ENCODE measurements at regions not wholly inside any gene's neighbourhood (a gene's known extent, or its start where the extent isn't known, plus 50 kb on each side); places are given as distances from the start of the nearest gene placed in this dataset.

DNA sequence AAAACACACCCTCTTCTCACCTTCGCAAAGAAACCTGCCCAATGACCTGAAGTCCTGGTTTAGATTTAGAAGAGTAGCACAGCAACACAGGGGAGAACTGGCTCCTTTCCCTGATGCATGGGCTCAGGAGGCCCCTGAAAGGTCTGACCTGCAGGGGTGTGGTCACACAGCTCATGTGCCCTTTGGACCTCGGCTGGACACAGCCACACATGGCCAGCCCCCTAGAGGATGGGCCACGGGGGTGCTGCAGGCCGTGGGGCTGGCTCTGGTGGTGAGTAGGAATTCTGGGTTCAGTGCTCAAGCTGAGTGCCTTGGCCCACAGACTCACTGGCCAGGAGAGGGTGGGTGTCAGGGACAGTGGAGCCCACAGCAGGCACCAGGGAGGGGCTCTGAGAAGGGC is 118.5 kb upstream of the ADCY1 start:
- no peak overlapping the region for H3K27ac ChIP-seq (ENCODE audit: low read depth in 1 of 2, low read length in 2 of 2)
- no peaks in the 10 kb centered on the region for H3K9me3 ChIP-seq (ENCODE audit: control insufficient read depth in 4 of 4, low read length in 3 of 4)
- TF ChIP-seq, protein P1, sequence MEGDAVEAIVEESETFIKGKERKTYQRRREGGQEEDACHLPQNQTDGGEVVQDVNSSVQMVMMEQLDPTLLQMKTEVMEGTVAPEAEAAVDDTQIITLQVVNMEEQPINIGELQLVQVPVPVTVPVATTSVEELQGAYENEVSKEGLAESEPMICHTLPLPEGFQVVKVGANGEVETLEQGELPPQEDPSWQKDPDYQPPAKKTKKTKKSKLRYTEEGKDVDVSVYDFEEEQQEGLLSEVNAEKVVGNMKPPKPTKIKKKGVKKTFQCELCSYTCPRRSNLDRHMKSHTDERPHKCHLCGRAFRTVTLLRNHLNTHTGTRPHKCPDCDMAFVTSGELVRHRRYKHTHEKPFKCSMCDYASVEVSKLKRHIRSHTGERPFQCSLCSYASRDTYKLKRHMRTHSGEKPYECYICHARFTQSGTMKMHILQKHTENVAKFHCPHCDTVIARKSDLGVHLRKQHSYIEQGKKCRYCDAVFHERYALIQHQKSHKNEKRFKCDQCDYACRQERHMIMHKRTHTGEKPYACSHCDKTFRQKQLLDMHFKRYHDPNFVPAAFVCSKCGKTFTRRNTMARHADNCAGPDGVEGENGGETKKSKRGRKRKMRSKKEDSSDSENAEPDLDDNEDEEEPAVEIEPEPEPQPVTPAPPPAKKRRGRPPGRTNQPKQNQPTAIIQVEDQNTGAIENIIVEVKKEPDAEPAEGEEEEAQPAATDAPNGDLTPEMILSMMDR (IDR thresholded peaks at IDR 0.05; ENCODE audit: low read depth, low read length, missing input control) = no peak
- no peak for TF ChIP-seq GABPA (IDR thresholded peaks at IDR 0.05 in 1 of 2, conservative IDR thresholded peaks at IDR 0.05 in 1 of 2)
- TF ChIP-seq FOXA1 (IDR thresholded peaks at IDR 0.05) = no peak
- TF ChIP-seq RXRA (IDR thresholded peaks at IDR 0.05) = no peak
- no peak for TF ChIP-seq RAD21 (IDR thresholded peaks at IDR 0.05)
- no peak for TF ChIP-seq JUND (IDR thresholded peaks at IDR 0.05)
- TF ChIP-seq NR2F2 (IDR thresholded peaks at IDR 0.05) = no peak
- TF ChIP-seq, protein P2, sequence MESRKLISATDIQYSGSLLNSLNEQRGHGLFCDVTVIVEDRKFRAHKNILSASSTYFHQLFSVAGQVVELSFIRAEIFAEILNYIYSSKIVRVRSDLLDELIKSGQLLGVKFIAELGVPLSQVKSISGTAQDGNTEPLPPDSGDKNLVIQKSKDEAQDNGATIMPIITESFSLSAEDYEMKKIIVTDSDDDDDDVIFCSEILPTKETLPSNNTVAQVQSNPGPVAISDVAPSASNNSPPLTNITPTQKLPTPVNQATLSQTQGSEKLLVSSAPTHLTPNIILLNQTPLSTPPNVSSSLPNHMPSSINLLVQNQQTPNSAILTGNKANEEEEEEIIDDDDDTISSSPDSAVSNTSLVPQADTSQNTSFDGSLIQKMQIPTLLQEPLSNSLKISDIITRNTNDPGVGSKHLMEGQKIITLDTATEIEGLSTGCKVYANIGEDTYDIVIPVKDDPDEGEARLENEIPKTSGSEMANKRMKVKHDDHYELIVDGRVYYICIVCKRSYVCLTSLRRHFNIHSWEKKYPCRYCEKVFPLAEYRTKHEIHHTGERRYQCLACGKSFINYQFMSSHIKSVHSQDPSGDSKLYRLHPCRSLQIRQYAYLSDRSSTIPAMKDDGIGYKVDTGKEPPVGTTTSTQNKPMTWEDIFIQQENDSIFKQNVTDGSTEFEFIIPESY (IDR thresholded peaks at IDR 0.05) = no peak
- no peak for TF ChIP-seq HNF4G (IDR thresholded peaks at IDR 0.05)
- TF ChIP-seq, protein P3, sequence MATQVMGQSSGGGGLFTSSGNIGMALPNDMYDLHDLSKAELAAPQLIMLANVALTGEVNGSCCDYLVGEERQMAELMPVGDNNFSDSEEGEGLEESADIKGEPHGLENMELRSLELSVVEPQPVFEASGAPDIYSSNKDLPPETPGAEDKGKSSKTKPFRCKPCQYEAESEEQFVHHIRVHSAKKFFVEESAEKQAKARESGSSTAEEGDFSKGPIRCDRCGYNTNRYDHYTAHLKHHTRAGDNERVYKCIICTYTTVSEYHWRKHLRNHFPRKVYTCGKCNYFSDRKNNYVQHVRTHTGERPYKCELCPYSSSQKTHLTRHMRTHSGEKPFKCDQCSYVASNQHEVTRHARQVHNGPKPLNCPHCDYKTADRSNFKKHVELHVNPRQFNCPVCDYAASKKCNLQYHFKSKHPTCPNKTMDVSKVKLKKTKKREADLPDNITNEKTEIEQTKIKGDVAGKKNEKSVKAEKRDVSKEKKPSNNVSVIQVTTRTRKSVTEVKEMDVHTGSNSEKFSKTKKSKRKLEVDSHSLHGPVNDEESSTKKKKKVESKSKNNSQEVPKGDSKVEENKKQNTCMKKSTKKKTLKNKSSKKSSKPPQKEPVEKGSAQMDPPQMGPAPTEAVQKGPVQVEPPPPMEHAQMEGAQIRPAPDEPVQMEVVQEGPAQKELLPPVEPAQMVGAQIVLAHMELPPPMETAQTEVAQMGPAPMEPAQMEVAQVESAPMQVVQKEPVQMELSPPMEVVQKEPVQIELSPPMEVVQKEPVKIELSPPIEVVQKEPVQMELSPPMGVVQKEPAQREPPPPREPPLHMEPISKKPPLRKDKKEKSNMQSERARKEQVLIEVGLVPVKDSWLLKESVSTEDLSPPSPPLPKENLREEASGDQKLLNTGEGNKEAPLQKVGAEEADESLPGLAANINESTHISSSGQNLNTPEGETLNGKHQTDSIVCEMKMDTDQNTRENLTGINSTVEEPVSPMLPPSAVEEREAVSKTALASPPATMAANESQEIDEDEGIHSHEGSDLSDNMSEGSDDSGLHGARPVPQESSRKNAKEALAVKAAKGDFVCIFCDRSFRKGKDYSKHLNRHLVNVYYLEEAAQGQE (IDR thresholded peaks at IDR 0.05) = no peak
- no peak for TF ChIP-seq YY1 (IDR thresholded peaks at IDR 0.05)
- TF ChIP-seq SP1 (IDR thresholded peaks at IDR 0.05) = no peak
- no peak for TF ChIP-seq HNF4A (conservative IDR thresholded peaks at IDR 0.05)
- no peak for TF ChIP-seq TAF1 (conservative IDR thresholded peaks at IDR 0.05)
- TF ChIP-seq FOXA2 (IDR thresholded peaks at IDR 0.05) = no peak
- TF ChIP-seq, protein P4, sequence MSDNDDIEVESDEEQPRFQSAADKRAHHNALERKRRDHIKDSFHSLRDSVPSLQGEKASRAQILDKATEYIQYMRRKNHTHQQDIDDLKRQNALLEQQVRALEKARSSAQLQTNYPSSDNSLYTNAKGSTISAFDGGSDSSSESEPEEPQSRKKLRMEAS (IDR thresholded peaks at IDR 0.05) = no peak
- no peak for DNase-seq (ENCODE audit: low spot score)
- WGBS = 30% methylated on average over 4 of the region's 4 CpGs
- H3K27me3 ChIP-seq (ENCODE audit: control insufficient read depth in 4 of 4, insufficient read depth in 4 of 4, low read length in 3 of 4) = no peaks in the 10 kb centered on the region
- H3K4me3 ChIP-seq (ENCODE audit: low read depth in 1 of 3, low read length in 3 of 3) = no peak overlapping the region
- H3K36me3 ChIP-seq (ENCODE audit: control insufficient read depth in 4 of 4, insufficient read depth in 3 of 4, low read depth in 1 of 4, low read length in 3 of 4) = no peaks in the 10 kb centered on the region
- no peak overlapping the region for H3K9ac ChIP-seq (ENCODE audit: low read depth in 1 of 2, low read length in 2 of 2)
- no peaks in the 10 kb centered on the region for H3K4me1 ChIP-seq (ENCODE audit: control insufficient read depth in 4 of 4, insufficient read depth in 4 of 4, low read length in 3 of 4)

DNA sequence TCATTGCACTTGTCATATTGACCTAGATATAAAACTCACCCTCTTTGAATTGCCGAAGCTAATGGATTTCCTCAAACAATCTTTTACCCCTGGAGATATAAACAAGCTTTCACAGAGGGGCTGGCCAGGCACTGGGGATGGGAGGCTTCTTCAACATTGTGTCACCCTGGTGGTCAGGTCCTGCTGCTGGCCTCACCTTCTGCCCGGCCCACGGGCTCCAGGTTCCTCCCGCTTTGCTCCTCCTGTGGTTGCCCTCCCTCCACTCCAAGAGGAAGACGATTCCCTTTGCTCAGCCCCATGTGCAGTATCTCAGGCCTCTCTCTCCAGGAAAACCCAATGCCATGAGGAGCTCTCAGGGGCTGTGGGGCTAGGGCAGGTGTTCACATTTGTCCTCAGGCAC is 118.1 kb upstream of the ADCY1 start:
- no peak for DNase-seq (ENCODE audit: low spot score)
- no peaks in the 10 kb centered on the region for H3K36me3 ChIP-seq (ENCODE audit: control insufficient read depth in 4 of 4, insufficient read depth in 3 of 4, low read depth in 1 of 4, low read length in 3 of 4)
- no peaks in the 10 kb centered on the region for H3K4me1 ChIP-seq (ENCODE audit: control insufficient read depth in 4 of 4, insufficient read depth in 4 of 4, low read length in 3 of 4)
- no peak overlapping the region for H3K27ac ChIP-seq (ENCODE audit: low read depth in 1 of 2, low read length in 2 of 2)
- WGBS = 65% methylated on average over 5 of the region's 5 CpGs
- no peaks in the 10 kb centered on the region for H3K27me3 ChIP-seq (ENCODE audit: control insufficient read depth in 4 of 4, insufficient read depth in 4 of 4, low read length in 3 of 4)
- H3K9ac ChIP-seq (ENCODE audit: low read depth in 1 of 2, low read length in 2 of 2) = no peak overlapping the region
- no peak overlapping the region for H3K4me3 ChIP-seq (ENCODE audit: low read depth in 1 of 3, low read length in 3 of 3)
- H3K9me3 ChIP-seq (ENCODE audit: control insufficient read depth in 4 of 4, low read length in 3 of 4) = no peaks in the 10 kb centered on the region
- TF ChIP-seq JUND (IDR thresholded peaks at IDR 0.05) (no peak), FOXA1 (IDR thresholded peaks at IDR 0.05) (no peak)
